LNCAP (cell line): ENCODE measurements at regions not wholly inside any gene's neighbourhood (a gene's known extent, or its start where the extent isn't known, plus 50 kb on each side); places are given as distances from the start of the nearest gene placed in this dataset.

Experiments used
- CTCF ChIP-seq: fragments of 450-650 bp; IDR thresholded peaks from 2 replicates; pipeline ENCODE4 v1.5.1; 2017; ENCODE audit warnings: mild to moderate bottlenecking

GRCh38 chr7:85608804-85609203 is 421.9 kb upstream of the SEMA3D start:
- no peak for TF ChIP-seq CTCF

- no peak for TF ChIP-seq CTCF
These were observed 415.3 kb upstream of the SEMA3D start for GRCh38 chr7:85602196-85602595.

- no peak for TF ChIP-seq CTCF
These were observed 413.5 kb upstream of the SEMA3D start for GRCh38 chr7:85600395-85600794.

GRCh38 chr7:85596827-85597226 is 410.0 kb upstream of the SEMA3D start:
- no peak for TF ChIP-seq CTCF

- no peak for TF ChIP-seq CTCF
These were observed 408.9 kb upstream of the SEMA3D start for GRCh38 chr7:85595750-85596178.

GRCh38 chr7:85593355-85593754 is 406.5 kb upstream of the SEMA3D start:
- TF ChIP-seq CTCF, result no peak

- no peak for TF ChIP-seq CTCF
These were observed 400.9 kb upstream of the SEMA3D start for GRCh38 chr7:85587785-85588184.

GRCh38 chr7:85586091-85586490 is 399.2 kb upstream of the SEMA3D start:
- no peak for TF ChIP-seq CTCF
